ENCODE measurements at regions not wholly inside any gene's neighbourhood (a gene's known extent, or its start where the extent isn't known, plus 50 kb on each side); places are given as distances from the start of the nearest gene placed in this dataset.

DNA sequence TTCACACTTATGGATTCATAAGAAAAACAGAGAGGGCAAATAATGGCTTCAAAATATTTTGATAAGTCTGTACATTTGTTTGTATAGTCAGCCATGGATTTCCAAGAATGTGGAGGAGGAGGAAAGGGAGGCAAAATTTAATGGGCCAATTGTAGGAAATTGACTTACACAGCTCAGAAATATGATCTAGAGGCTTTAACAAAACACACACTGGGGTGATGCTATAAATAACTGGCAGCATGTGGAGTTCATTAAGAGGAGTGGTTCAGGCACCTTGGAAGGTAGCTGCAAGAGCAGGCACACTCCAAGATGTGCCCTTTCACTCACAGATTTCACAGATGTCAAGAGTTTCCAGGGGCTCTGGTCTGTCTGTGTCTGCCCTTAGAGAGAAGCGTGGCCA is 193.4 kb upstream of the RASGRP1 start:
- Histone ChIP-seq H3K4me3 (no peak overlapping the region), H3K27ac (no peak overlapping the region), H3K9me3 (no peaks in the 10 kb centered on the region), H3K4me2 (peak overlapping the region; percentile 31; the same call in 2 of the 3 replicates), H3K4me1 (peaks cover 10% of the 10 kb centered on the region; the same call in 2 of the 3 replicates)
- DNase-seq (ENCODE audit: low read depth in 1 of 2, low spot score in 1 of 2) (peak in 1 of 2 experiments; percentile 2), ATAC-seq (peak in 1 of 2 experiments; percentile 30; a peak in 2 of 6 replicates), FAIRE-seq (no peak)
- ChIA-PET POLR2A (no interaction called here), CTCF (interaction anchor here (0.5 to 1.5 kb wide), 2 partner anchors 9 to 15 kb away, joined by 3 to 4 read pairs; no protein-coding TSS in a partner anchor)
- WGBS (ENCODE audit: missing lambda C conversion rate) = 92% methylated on average over 1 of the region's 1 CpG
- TF ChIP-seq JUNB (IDR thresholded peaks at IDR 0.05) (no peak), SMC3 (IDR thresholded peaks at IDR 0.05) (no peak), BHLHE40 (IDR thresholded peaks at IDR 0.05; ENCODE audit: low read depth, low read length) (no peak), RAD21 (conservative IDR thresholded peaks at IDR 0.05 in 1 of 2, IDR thresholded peaks at IDR 0.05 in 1 of 2) (no peak), JUN (IDR thresholded peaks at IDR 0.05) (no peak), RARB (CRISPR knock-in tag; IDR thresholded peaks at IDR 0.05) (no peak), TP53 (CRISPR knock-in tag; IDR thresholded peaks at IDR 0.05) (no peak), HMGXB4 (CRISPR knock-in tag; IDR thresholded peaks at IDR 0.05; ENCODE audit: borderline replicate concordance) (no peak), SREBF2 (IDR thresholded peaks at IDR 0.05) (no peak), NFE2L2 (conservative IDR thresholded peaks at IDR 0.05; ENCODE audit: low read length) (no peak), ZFP36 (IDR thresholded peaks at IDR 0.05; ENCODE audit: borderline replicate concordance, partially characterized antibody) (no peak), CHD4 (IDR thresholded peaks at IDR 0.05; ENCODE audit: borderline replicate concordance) (no peak), ZSCAN20 (CRISPR knock-in tag; IDR thresholded peaks at IDR 0.05) (no peak), MAFK (IDR thresholded peaks at IDR 0.05; ENCODE audit: partially characterized antibody) (no peak), ZC3H11A (IDR thresholded peaks at IDR 0.05) (no peak)
- TF ChIP-seq, protein P1, sequence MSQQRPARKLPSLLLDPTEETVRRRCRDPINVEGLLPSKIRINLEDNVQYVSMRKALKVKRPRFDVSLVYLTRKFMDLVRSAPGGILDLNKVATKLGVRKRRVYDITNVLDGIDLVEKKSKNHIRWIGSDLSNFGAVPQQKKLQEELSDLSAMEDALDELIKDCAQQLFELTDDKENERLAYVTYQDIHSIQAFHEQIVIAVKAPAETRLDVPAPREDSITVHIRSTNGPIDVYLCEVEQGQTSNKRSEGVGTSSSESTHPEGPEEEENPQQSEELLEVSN (IDR thresholded peaks at IDR 0.05; ENCODE audit: borderline replicate concordance, low read depth) = no peak
- TF ChIP-seq, protein P2, sequence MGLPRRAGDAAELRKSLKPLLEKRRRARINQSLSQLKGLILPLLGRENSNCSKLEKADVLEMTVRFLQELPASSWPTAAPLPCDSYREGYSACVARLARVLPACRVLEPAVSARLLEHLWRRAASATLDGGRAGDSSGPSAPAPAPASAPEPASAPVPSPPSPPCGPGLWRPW (IDR thresholded peaks at IDR 0.05) = no peak
- TF ChIP-seq, protein P3, sequence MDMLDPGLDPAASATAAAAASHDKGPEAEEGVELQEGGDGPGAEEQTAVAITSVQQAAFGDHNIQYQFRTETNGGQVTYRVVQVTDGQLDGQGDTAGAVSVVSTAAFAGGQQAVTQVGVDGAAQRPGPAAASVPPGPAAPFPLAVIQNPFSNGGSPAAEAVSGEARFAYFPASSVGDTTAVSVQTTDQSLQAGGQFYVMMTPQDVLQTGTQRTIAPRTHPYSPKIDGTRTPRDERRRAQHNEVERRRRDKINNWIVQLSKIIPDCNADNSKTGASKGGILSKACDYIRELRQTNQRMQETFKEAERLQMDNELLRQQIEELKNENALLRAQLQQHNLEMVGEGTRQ (IDR thresholded peaks at IDR 0.05) = no peak

DNA sequence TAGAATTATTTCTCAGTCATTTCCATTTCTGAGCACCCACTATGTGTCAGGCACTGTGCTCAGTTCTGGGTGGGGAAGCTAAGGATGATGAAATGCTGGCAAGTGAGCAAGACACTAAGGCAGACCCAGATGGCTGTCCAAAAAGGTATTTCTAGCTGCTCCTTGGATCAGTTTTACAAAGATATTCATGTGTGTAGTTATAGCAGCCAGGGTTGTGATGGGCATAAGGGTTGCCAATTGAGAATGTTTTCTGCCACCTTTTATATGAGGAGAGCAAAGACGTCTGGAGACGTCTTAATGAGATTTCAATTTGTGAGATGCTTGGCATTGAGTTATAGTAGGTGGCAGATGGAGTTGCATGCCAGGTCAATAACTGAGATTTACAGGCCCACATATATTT is 197.1 kb upstream of the RASGRP1 start:
- Histone ChIP-seq H3K4me3 (no peak overlapping the region), H3K9me3 (no peaks in the 10 kb centered on the region), H3K4me1 (peaks cover 10% of the 10 kb centered on the region; the same call in 2 of the 3 replicates), H3K27ac (no peak overlapping the region), H3K4me2 (no peak overlapping the region)
- no peak for ATAC-seq
- WGBS (ENCODE audit: missing lambda C conversion rate) = 97% methylated on average over 2 of the region's 2 CpGs
- no peak for DNase-seq (ENCODE audit: low read depth in 1 of 2, low spot score in 1 of 2)
- FAIRE-seq = no peak
- TF ChIP-seq ZC3H11A (IDR thresholded peaks at IDR 0.05) (no peak), EHF (CRISPR knock-in tag; IDR thresholded peaks at IDR 0.05) (no peak), MAFK (IDR thresholded peaks at IDR 0.05; ENCODE audit: partially characterized antibody) (no peak), NR3C1 (IDR thresholded peaks at IDR 0.05) (no peak), HOXA7 (CRISPR knock-in tag; IDR thresholded peaks at IDR 0.05) (no peak), CHD2 (IDR thresholded peaks at IDR 0.05; ENCODE audit: low read length, partially characterized antibody) (no peak), FOSL2 (IDR thresholded peaks at IDR 0.05) (no peak), FOSL2 (CRISPR knock-in tag; IDR thresholded peaks at IDR 0.05) (no peak), JUN (IDR thresholded peaks at IDR 0.05) (no peak), HOXB13 (CRISPR knock-in tag; IDR thresholded peaks at IDR 0.05; ENCODE audit: low read depth) (no peak), EP300 (IDR thresholded peaks at IDR 0.05) (no peak), HEYL (CRISPR knock-in tag; IDR thresholded peaks at IDR 0.05) (no peak), RCOR1 (IDR thresholded peaks at IDR 0.05; ENCODE audit: low read depth, low read length) (no peak)
- TF ChIP-seq, protein P1 (IDR thresholded peaks at IDR 0.05; ENCODE audit: borderline replicate concordance, low read depth) = no peak
- TF ChIP-seq, protein P3 (IDR thresholded peaks at IDR 0.05) = no peak
- POLR2A ChIA-PET = no interaction called here
- CTCF ChIA-PET = interaction anchor here (0.6 kb wide), 1 partner anchor 21 kb away, joined by 3 read pairs; no protein-coding TSS in a partner anchor

Measured in A549 (cell line).